ENCODE measurements at regions not wholly inside any gene's neighbourhood (a gene's known extent, or its start where the extent isn't known, plus 50 kb on each side); places are given as distances from the start of the nearest gene placed in this dataset.

DNA sequence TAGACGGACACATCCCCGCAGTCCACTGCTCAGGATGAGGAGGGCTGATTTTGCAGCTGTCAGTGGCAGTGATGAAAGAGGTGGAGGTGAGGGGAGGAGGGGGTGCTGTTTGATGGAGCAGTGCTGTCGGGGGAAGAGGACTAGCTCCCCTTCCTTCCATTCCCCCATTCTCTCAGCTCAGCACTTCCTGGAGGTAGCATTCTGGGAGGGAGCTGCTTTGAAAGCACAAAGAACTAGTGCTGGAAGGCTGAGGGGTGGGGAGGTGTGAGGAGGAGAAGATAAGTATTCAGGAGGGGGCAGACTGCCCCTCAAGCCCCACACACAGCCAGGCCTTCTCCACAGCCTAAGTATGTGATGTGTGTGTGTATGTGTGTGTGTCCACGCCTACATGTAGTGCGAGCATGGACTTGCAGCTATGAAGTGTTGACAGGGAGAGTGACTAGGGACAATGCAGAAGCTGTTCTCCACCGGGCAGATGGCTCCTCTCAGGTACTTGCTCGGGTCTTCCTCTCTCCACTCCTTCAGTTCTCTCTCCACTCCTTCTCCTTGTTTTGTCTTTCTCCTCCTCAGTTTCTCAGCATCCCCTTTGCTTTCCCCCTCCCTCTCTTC, 65.5 kb upstream of the HSPA9 start:
- TF ChIP-seq, protein P1, sequence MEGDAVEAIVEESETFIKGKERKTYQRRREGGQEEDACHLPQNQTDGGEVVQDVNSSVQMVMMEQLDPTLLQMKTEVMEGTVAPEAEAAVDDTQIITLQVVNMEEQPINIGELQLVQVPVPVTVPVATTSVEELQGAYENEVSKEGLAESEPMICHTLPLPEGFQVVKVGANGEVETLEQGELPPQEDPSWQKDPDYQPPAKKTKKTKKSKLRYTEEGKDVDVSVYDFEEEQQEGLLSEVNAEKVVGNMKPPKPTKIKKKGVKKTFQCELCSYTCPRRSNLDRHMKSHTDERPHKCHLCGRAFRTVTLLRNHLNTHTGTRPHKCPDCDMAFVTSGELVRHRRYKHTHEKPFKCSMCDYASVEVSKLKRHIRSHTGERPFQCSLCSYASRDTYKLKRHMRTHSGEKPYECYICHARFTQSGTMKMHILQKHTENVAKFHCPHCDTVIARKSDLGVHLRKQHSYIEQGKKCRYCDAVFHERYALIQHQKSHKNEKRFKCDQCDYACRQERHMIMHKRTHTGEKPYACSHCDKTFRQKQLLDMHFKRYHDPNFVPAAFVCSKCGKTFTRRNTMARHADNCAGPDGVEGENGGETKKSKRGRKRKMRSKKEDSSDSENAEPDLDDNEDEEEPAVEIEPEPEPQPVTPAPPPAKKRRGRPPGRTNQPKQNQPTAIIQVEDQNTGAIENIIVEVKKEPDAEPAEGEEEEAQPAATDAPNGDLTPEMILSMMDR (conservative IDR thresholded peaks at IDR 0.05; ENCODE audit: low read length), result no peak
- TF ChIP-seq EZH2phosphoT487 (IDR thresholded peaks at IDR 0.05; ENCODE audit: borderline replicate concordance, low read depth, low read length), result no peak

Data from OCI-LY7 (cell line).